HCT116 (cell line): ENCODE measurements at regions not wholly inside any gene's neighbourhood (a gene's known extent, or its start where the extent isn't known, plus 50 kb on each side); places are given as distances from the start of the nearest gene placed in this dataset.

Experiments
- ATF3 ChIP-seq: IDR thresholded peaks from 2 replicates; pipeline ENCODE4 v1.6.1; 2012
- CTCF ChIP-seq, 3 experiments: fragments of 200-600 bp in 1 of 3; sonication (generic) in 1 of 3; IDR thresholded peaks in 2 of 3; conservative IDR thresholded peaks in 1 of 3; 2 replicates each; pipeline ENCODE4 v1.5.1; 2012 to 2017; ENCODE audit warnings: low read depth in 2 of 3, low read length in 2 of 3, antibody characterized with exemption in 1 of 3, borderline replicate concordance in 1 of 3, control low read depth in 1 of 3, mild to moderate bottlenecking in 1 of 3, mixed read lengths in 1 of 3, mixed run types in 1 of 3, moderate library complexity in 1 of 3; ENCODE audit not compliant: insufficient read depth in 1 of 3
- ELF1 ChIP-seq: IDR thresholded peaks from 2 replicates; pipeline ENCODE4 v1.6.1; 2012; ENCODE audit warnings: low read depth, borderline replicate concordance
- EZH2 ChIP-seq: fragments of 200-600 bp; sonication (generic); IDR thresholded peaks from 2 replicates; pipeline ENCODE4 v1.6.1; 2017; ENCODE audit warnings: antibody characterized with exemption, mixed run types
- POLR2A ChIP-seq: IDR thresholded peaks from 2 replicates; pipeline ENCODE4 v1.7.0; 2011; ENCODE audit warnings: borderline replicate concordance; ENCODE audit not compliant: insufficient read depth, insufficient read length; ENCODE audit errors: extremely low read depth
- POLR2AphosphoS5 ChIP-seq: IDR thresholded peaks from 2 replicates; pipeline ENCODE4 v1.6.1; 2011; ENCODE audit warnings: mild to moderate bottlenecking, low read depth, low read length, moderate library complexity
- RAD21 ChIP-seq: IDR thresholded peaks from 2 replicates; pipeline ENCODE4 v1.6.1; 2012; ENCODE audit warnings: low read depth, mild to moderate bottlenecking
- SP1 ChIP-seq: IDR thresholded peaks from 2 replicates; pipeline ENCODE4 v1.6.1; 2012; ENCODE audit warnings: low read depth
- YY1 ChIP-seq: IDR thresholded peaks from 2 replicates; pipeline ENCODE4 v1.6.1; 2011; ENCODE audit warnings: low read length, low read depth, moderate library complexity, mild to moderate bottlenecking; ENCODE audit not compliant: insufficient replicate concordance; ENCODE audit errors: extremely low read depth
- ZBTB33 ChIP-seq: IDR thresholded peaks from 2 replicates; pipeline ENCODE4 v1.6.1; 2011; ENCODE audit warnings: mild to moderate bottlenecking, low read length, moderate library complexity; ENCODE audit not compliant: insufficient replicate concordance; ENCODE audit errors: extremely low read depth

DNA sequence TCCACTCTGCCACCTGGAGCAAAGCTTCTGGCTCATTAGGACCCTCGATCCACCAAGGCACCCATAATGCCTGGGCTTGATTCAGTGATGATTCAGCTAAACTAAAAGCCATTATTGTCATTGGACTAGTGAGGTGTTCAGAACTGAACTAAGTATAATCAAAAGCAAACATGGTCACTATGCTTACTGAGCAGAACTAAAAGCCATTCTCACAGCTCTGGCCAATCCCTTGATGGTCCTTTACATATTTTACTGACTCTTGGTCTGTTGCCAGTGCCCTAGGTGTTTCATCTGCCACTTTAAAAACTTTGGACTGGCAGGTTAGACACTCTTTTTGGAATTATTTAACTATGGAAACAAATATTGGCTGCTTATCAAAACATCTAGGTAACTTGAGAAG is 703.5 kb downstream of the FAT4 start:
- TF ChIP-seq POLR2AphosphoS5, result no peak
- no peak for TF ChIP-seq EZH2
- no peak for TF ChIP-seq YY1
- no peak for TF ChIP-seq POLR2A
- no peak for TF ChIP-seq CTCF (IDR thresholded peaks at IDR 0.05 in 2 of 3, conservative IDR thresholded peaks at IDR 0.05 in 1 of 3; ENCODE audit: borderline replicate concordance in 1 of 3, insufficient read depth in 1 of 3, low read depth in 2 of 3, low read length in 2 of 3)
- TF ChIP-seq RAD21, result no peak
- TF ChIP-seq ELF1, result no peak
- no peak for TF ChIP-seq ZBTB33
- TF ChIP-seq ATF3, result no peak
- TF ChIP-seq SP1, result no peak
